ENCODE measurements at regions not wholly inside any gene's neighbourhood (a gene's known extent, or its start where the extent isn't known, plus 50 kb on each side); places are given as distances from the start of the nearest gene placed in this dataset.

- Histone ChIP-seq H3K9me2 (ENCODE audit: insufficient read depth) (no peaks in the 10 kb centered on the region), H3K27me3 (ENCODE audit: insufficient read depth) (no peaks in the 10 kb centered on the region), H4K20me1 (replicated peaks; ENCODE audit: insufficient read depth) (no peaks in the 10 kb centered on the region), H2AFZ (no peak overlapping the region), H3F3A (replicated peaks; ENCODE audit: low read depth) (no peaks in the 10 kb centered on the region), H3K4me2 (no peak overlapping the region), H3K27ac (ENCODE audit: low read depth) (no peak overlapping the region), H3K4me1 (ENCODE audit: insufficient read depth) (no peaks in the 10 kb centered on the region), H3K36me3 (ENCODE audit: insufficient read depth) (no peaks in the 10 kb centered on the region), H3K79me2 (replicated peaks; ENCODE audit: insufficient read depth) (no peaks in the 10 kb centered on the region), H3K4me3 (no peak overlapping the region)
- Mint-ChIP-seq H3K4me3 (no peak overlapping the region), H3K27ac (no peak overlapping the region), H3K27me3 (ENCODE audit: insufficient read depth, low read depth, poor library complexity) (no peaks in the 10 kb centered on the region), H3K9me3 (0 out of 3 replicates have a peak, but pooled peaks cover 1% of the 10 kb centered on the region), H3K4me1 (no peaks in the 10 kb centered on the region), H3K36me3 (ENCODE audit: low read depth) (no peaks in the 10 kb centered on the region)
- DNase-seq (ENCODE audit: low spot score) (no peak), ATAC-seq (no peak)
- TF ChIP-seq ZNF114 (CRISPR knock-in tag; IDR thresholded peaks at IDR 0.05) (no peak), ZNF462 (CRISPR knock-in tag; IDR thresholded peaks at IDR 0.05) (no peak), EZH2 (IDR thresholded peaks at IDR 0.05; ENCODE audit: low read depth, unreplicated experiment) (no peak), REST (IDR thresholded peaks at IDR 0.05; ENCODE audit: unreplicated experiment) (no peak), STAT1 (IDR thresholded peaks at IDR 0.05; ENCODE audit: unreplicated experiment) (no peak), CREB1 (CRISPR knock-in tag; IDR thresholded peaks at IDR 0.05; ENCODE audit: low read depth) (no peak), ETS1 (IDR thresholded peaks at IDR 0.05) (no peak)
These were observed 722.5 kb downstream of the ETS1 start for GRCh38 chr11:127864861-127865260.

Measured in GM23338 (cell line).